Lower leg skin (tissue), 3 donors: ENCODE measurements at regions not wholly inside any gene's neighbourhood (a gene's known extent, or its start where the extent isn't known, plus 50 kb on each side); places are given as distances from the start of the nearest gene placed in this dataset.
"Not testable (repeated sequence)": the region's sequence is repeated elsewhere in the genome, so short reads cannot be mapped to it uniquely, and the experiment has no call there.

Experiments used
- CTCF ChIP-seq, 3 donors: fragments of 450-650 bp; IDR thresholded peaks; one replicate each; pipeline ENCODE4 v1.5.1; 2016; ENCODE audit warnings: antibody characterized with exemption in 3 of 3, mild to moderate bottlenecking in 3 of 3, moderate library complexity in 2 of 3
- POLR2A ChIP-seq, 2 donors: fragments of 450-650 bp; IDR thresholded peaks; one replicate each; pipeline ENCODE4 v1.6.1; 2016 to 2017; ENCODE audit warnings: antibody characterized with exemption in 2 of 2, mild to moderate bottlenecking in 1 of 2, moderate library complexity in 1 of 2

- TF ChIP-seq POLR2A, CTCF (IDR thresholded peaks at IDR 0.05): not testable (repeated sequence)
Measured at GRCh38 chr17:34038786-34039185, 216.3 kb upstream of the CCL2 start.
